Amygdala (tissue), 56 donors: ENCODE measurements at regions not wholly inside any gene's neighbourhood (a gene's known extent, or its start where the extent isn't known, plus 50 kb on each side); places are given as distances from the start of the nearest gene placed in this dataset.
A peak's percentile ranks its signal among the peaks of the same experiment; 100 is the strongest.

Experiments used
- DNase-seq, 56 donors: peaks; one replicate each; lab custom pipeline; 2025; lab: John Stamatoyannopoulos, UW

GRCh38 chr7:155885167-155886155, 73.2 kb upstream of the SHH start:
- peak in 7 of 56 donors; percentile 5 to 35 (median 15) for DNase-seq

- DNase-seq: no peak
These were observed 72.2 kb upstream of the SHH start for GRCh38 chr7:155884225-155885166.

GRCh38 chr7:155883491-155884224, 71.4 kb upstream of the SHH start:
- no peak for DNase-seq

- DNase-seq: no peak
These were observed 70.3 kb upstream of the SHH start for GRCh38 chr7:155882596-155882995.

GRCh38 chr7:155881471-155882350, 69.4 kb upstream of the SHH start:
- no peak for DNase-seq

- no peak for DNase-seq
These were observed 68.5 kb upstream of the SHH start for GRCh38 chr7:155880721-155881120.

GRCh38 chr7:155879592-155879991, 67.3 kb upstream of the SHH start:
- DNase-seq: no peak

- DNase-seq: no peak
These were observed 66.4 kb upstream of the SHH start for GRCh38 chr7:155878674-155879073.

GRCh38 chr7:155878250-155878649, 66.0 kb upstream of the SHH start:
- no peak for DNase-seq

GRCh38 chr7:155877167-155877566, 64.9 kb upstream of the SHH start:
- DNase-seq: no peak

GRCh38 chr7:155874411-155874810, 62.1 kb upstream of the SHH start:
- DNase-seq: no peak

- DNase-seq: no peak
These were observed 61.7 kb upstream of the SHH start for GRCh38 chr7:155874010-155874409.

- DNase-seq: no peak
These were observed 60.6 kb upstream of the SHH start for GRCh38 chr7:155872678-155873369.

GRCh38 chr7:155871211-155871610, 58.9 kb upstream of the SHH start:
- DNase-seq: no peak

GRCh38 chr7:155870334-155871180, 58.3 kb upstream of the SHH start:
- no peak for DNase-seq

- DNase-seq: no peak
These were observed 57.5 kb upstream of the SHH start for GRCh38 chr7:155869784-155870076.

GRCh38 chr7:155868955-155869783, 56.9 kb upstream of the SHH start:
- no peak for DNase-seq
